H9 (cell line): ENCODE measurements at regions not wholly inside any gene's neighbourhood (a gene's known extent, or its start where the extent isn't known, plus 50 kb on each side); places are given as distances from the start of the nearest gene placed in this dataset.

Experiments used
- DNase-seq: peaks from one replicate; pipeline ENCODE4 v3.0.0-alpha.2; 2017
- H2AFZ ChIP-seq: one replicate; pipeline ENCODE4 v1.6.1; 2013; ENCODE audit warnings: mild to moderate bottlenecking, low read length, control low read depth, moderate library complexity
- H2AK5ac ChIP-seq: 2 replicates; pipeline ENCODE4 v1.6.1; 2013; ENCODE audit warnings: low read length, control low read depth, mixed read lengths; ENCODE audit not compliant: insufficient read length
- H2BK120ac ChIP-seq: one replicate; pipeline ENCODE4 v1.6.1; 2013; ENCODE audit warnings: low read depth, mild to moderate bottlenecking, low read length, control low read depth, inconsistent platforms; ENCODE audit not compliant: poor library complexity, severe bottlenecking
- H2BK12ac ChIP-seq: 2 replicates; pipeline ENCODE4 v1.6.1; 2013; ENCODE audit warnings: low read length, control low read depth, mixed read lengths, low read depth; ENCODE audit not compliant: insufficient read length
- H2BK15ac ChIP-seq: 2 replicates; pipeline ENCODE4 v1.6.1; 2013; ENCODE audit warnings: low read depth, low read length, control low read depth
- H2BK20ac ChIP-seq: one replicate; pipeline ENCODE4 v1.6.1; 2013; ENCODE audit warnings: low read depth, mild to moderate bottlenecking, low read length, control low read depth, inconsistent platforms; ENCODE audit not compliant: poor library complexity, severe bottlenecking
- H2BK5ac ChIP-seq: 2 replicates; pipeline ENCODE4 v1.6.1; 2013; ENCODE audit warnings: low read length, control low read depth, mixed read lengths; ENCODE audit not compliant: insufficient read length
- H3K14ac ChIP-seq: 2 replicates; pipeline ENCODE4 v1.6.1; 2013; ENCODE audit warnings: low read length, control low read depth; ENCODE audit not compliant: insufficient read depth
- H3K18ac ChIP-seq: 2 replicates; pipeline ENCODE4 v1.6.1; 2013; ENCODE audit warnings: low read depth, mild to moderate bottlenecking, mixed read lengths, low read length, control low read depth; ENCODE audit not compliant: insufficient read length
- H3K23ac ChIP-seq: 2 replicates; pipeline ENCODE4 v1.6.1; 2013; ENCODE audit warnings: low read length, control low read depth, mixed read lengths, low read depth; ENCODE audit not compliant: insufficient read length
- H3K23me2 ChIP-seq: 2 replicates; pipeline ENCODE4 v1.6.1; 2013; ENCODE audit warnings: low read depth, mild to moderate bottlenecking, mixed read lengths, low read length, control low read depth; ENCODE audit not compliant: insufficient read length, poor library complexity, severe bottlenecking
- H3K27ac ChIP-seq: 2 replicates; pipeline ENCODE4 v1.5.1; 2013; ENCODE audit warnings: low read length, control low read depth, mixed read lengths, low read depth; ENCODE audit not compliant: insufficient read length
- H3K27me3 ChIP-seq: 2 replicates; pipeline ENCODE4 v1.6.1; 2013; ENCODE audit warnings: low read length, control low read depth, inconsistent platforms; ENCODE audit not compliant: insufficient read depth
- H3K4ac ChIP-seq: 2 replicates; pipeline ENCODE4 v1.6.1; 2013; ENCODE audit warnings: low read depth, mild to moderate bottlenecking, control low read depth, inconsistent platforms, low read length, moderate library complexity
- H3K4me1 ChIP-seq: 2 replicates; pipeline ENCODE4 v1.6.1; 2013; ENCODE audit warnings: low read length, control low read depth, inconsistent platforms; ENCODE audit not compliant: insufficient read depth
- H3K4me2 ChIP-seq: 2 replicates; pipeline ENCODE4 v1.6.1; 2013; ENCODE audit warnings: low read length, control low read depth, mixed read lengths; ENCODE audit not compliant: insufficient read length, insufficient read depth
- H3K56ac ChIP-seq: 2 replicates; pipeline ENCODE4 v1.6.1; 2013; ENCODE audit warnings: low read depth, mild to moderate bottlenecking, mixed read lengths, low read length, control low read depth; ENCODE audit not compliant: insufficient read length
- H3K79me1 ChIP-seq: 2 replicates; pipeline ENCODE4 v1.6.1; 2013; ENCODE audit warnings: low read depth, mild to moderate bottlenecking, moderate library complexity, low read length, control low read depth, inconsistent platforms; ENCODE audit not compliant: insufficient read depth, poor library complexity, severe bottlenecking
- H3K79me2 ChIP-seq: 2 replicates; pipeline ENCODE4 v1.6.1; 2013; ENCODE audit warnings: low read length, control low read depth, inconsistent platforms; ENCODE audit not compliant: insufficient read depth
- H3K9ac ChIP-seq: 2 replicates; pipeline ENCODE4 v1.6.1; 2013; ENCODE audit warnings: low read length, control low read depth, mixed read lengths; ENCODE audit not compliant: insufficient read length; ENCODE audit errors: extremely low read depth
- H3K9me3 ChIP-seq: one replicate; pipeline ENCODE4 v1.6.1; 2013; ENCODE audit warnings: low read depth, low read length, inconsistent platforms; ENCODE audit not compliant: control insufficient read depth
- H3T11ph ChIP-seq: one replicate; pipeline ENCODE4 v1.6.1; 2013; ENCODE audit warnings: mild to moderate bottlenecking, low read length, control low read depth, inconsistent platforms
- H4K20me1 ChIP-seq: one replicate; pipeline ENCODE4 v1.6.1; 2013; ENCODE audit not compliant: control insufficient read depth, insufficient read length, insufficient read depth
- H4K5ac ChIP-seq: 2 replicates; pipeline ENCODE4 v1.6.1; 2013; ENCODE audit warnings: low read depth, mild to moderate bottlenecking, mixed read lengths, low read length, control low read depth; ENCODE audit not compliant: insufficient read length
- H4K8ac ChIP-seq: replicated peaks from 2 replicates; pipeline ENCODE4 v1.6.1; 2013; ENCODE audit warnings: low read length, control low read depth, mixed read lengths, low read depth; ENCODE audit not compliant: insufficient read length
- H4K91ac ChIP-seq: 2 replicates; pipeline ENCODE4 v1.6.1; 2013; ENCODE audit warnings: low read depth, mild to moderate bottlenecking, moderate library complexity, mixed read lengths, low read length, control low read depth; ENCODE audit not compliant: insufficient read length
- H3K27ac Mint-ChIP-seq, 3 experiments: 2 replicates in 2 of 3; 3 replicates in 1 of 3; pipeline ENCODE4 v1.8.0; 2020 to 2021; ENCODE audit warnings: mixed read lengths in 3 of 3, mild to moderate bottlenecking in 1 of 3, moderate library complexity in 1 of 3
- H3K27me3 Mint-ChIP-seq: 2 replicates; pipeline ENCODE4 v1.8.0; 2021; ENCODE audit warnings: low read depth, mild to moderate bottlenecking, moderate library complexity, mixed read lengths
- H3K36me3 Mint-ChIP-seq, 3 experiments: 2 replicates in 2 of 3; 3 replicates in 1 of 3; pipeline ENCODE4 v1.8.0; 2020 to 2021; ENCODE audit warnings: low read depth in 3 of 3, mixed read lengths in 3 of 3; ENCODE audit not compliant: insufficient read depth in 1 of 3
- H3K4me1 Mint-ChIP-seq, 2 experiments: 2 replicates each; pipeline ENCODE4 v1.8.0; 2020; ENCODE audit warnings: mixed read lengths in 2 of 2
- H3K4me3 Mint-ChIP-seq, 2 experiments: 2 replicates in 1 of 2; 3 replicates in 1 of 2; pipeline ENCODE4 v1.8.0; 2020 to 2021; ENCODE audit warnings: mild to moderate bottlenecking in 2 of 2, mixed read lengths in 2 of 2, moderate library complexity in 1 of 2
- H3K9me3 Mint-ChIP-seq, 2 experiments: 2 replicates in 1 of 2; 3 replicates in 1 of 2; pipeline ENCODE4 v1.8.0; 2020; ENCODE audit warnings: mild to moderate bottlenecking in 2 of 2, mixed read lengths in 2 of 2, moderate library complexity in 1 of 2
- WGBS: extraction: QIAGEN DNeasy Blood & Tissue Kit; methylation state at CpG from one replicate; pipeline ENCODE4 v1.1.7; 2013; ENCODE audit warnings: missing lambda C conversion rate, low lambda C conversion rate, mixed read lengths; ENCODE audit not compliant: insufficient read length; ENCODE audit errors: extremely low coverage; 5-methylcytosine and 5-hydroxymethylcytosine counted together
- TF ChIP-seq, protein P1 (sequence below): fragments of 200-600 bp; sonication (generic); conservative IDR thresholded peaks from 3 replicates; pipeline ENCODE4 v1.8.0; 2021; ENCODE audit warnings: antibody characterized with exemption, mild to moderate bottlenecking

GRCh38 chr10:58901092-58901646 lies 275.3 kb upstream of the PHYHIPL start:
- Histone ChIP-seq H3K56ac (no peak overlapping the region), H3K4me2 (no peak overlapping the region), H3K9ac (no peak overlapping the region), H2BK20ac (no peak overlapping the region), H3K23ac (no peak overlapping the region), H4K8ac (no peak overlapping the region), H4K91ac (no peak overlapping the region), H3K27ac (no peak overlapping the region), H2AFZ (no peak overlapping the region), H3K27me3 (no peaks in the 10 kb centered on the region), H3K4ac (no peak overlapping the region), H2BK120ac (no peak overlapping the region), H3K23me2 (no peaks in the 10 kb centered on the region), H3K9me3 (no peaks in the 10 kb centered on the region), H3K4me1 (no peaks in the 10 kb centered on the region), H2BK12ac (no peak overlapping the region), H2AK5ac (no peak overlapping the region), H3K14ac (no peak overlapping the region), H3T11ph (no peak overlapping the region), H4K20me1 (no peaks in the 10 kb centered on the region), H3K79me2 (no peaks in the 10 kb centered on the region), H2BK5ac (no peak overlapping the region), H3K18ac (no peak overlapping the region), H3K79me1 (no peaks in the 10 kb centered on the region), H4K5ac (no peak overlapping the region), H2BK15ac (no peak overlapping the region)
- Mint-ChIP-seq H3K4me3 (no peak overlapping the region), H3K4me1 (peaks cover 5 to 16% of the 10 kb centered on the region in 2 experiments; a peak in 3 of 4 replicates), H3K36me3 (peaks cover 2 to 13% (median 4%) of the 10 kb centered on the region in 3 experiments; a peak in 4 of 7 replicates), H3K27ac (no peak overlapping the region), H3K27me3 (no peaks in the 10 kb centered on the region), H3K9me3 (peaks cover 3 to 8% of the 10 kb centered on the region in 2 experiments; a peak in 3 of 5 replicates)
- no CpG with 5 or more reads among the region's 2 CpGs for WGBS
- no peak for DNase-seq
- TF ChIP-seq, protein P1, sequence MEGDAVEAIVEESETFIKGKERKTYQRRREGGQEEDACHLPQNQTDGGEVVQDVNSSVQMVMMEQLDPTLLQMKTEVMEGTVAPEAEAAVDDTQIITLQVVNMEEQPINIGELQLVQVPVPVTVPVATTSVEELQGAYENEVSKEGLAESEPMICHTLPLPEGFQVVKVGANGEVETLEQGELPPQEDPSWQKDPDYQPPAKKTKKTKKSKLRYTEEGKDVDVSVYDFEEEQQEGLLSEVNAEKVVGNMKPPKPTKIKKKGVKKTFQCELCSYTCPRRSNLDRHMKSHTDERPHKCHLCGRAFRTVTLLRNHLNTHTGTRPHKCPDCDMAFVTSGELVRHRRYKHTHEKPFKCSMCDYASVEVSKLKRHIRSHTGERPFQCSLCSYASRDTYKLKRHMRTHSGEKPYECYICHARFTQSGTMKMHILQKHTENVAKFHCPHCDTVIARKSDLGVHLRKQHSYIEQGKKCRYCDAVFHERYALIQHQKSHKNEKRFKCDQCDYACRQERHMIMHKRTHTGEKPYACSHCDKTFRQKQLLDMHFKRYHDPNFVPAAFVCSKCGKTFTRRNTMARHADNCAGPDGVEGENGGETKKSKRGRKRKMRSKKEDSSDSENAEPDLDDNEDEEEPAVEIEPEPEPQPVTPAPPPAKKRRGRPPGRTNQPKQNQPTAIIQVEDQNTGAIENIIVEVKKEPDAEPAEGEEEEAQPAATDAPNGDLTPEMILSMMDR, result no peak
